Stimulated activated CD4-positive, alpha-beta T cell treated with anti-CD3 and anti-CD28 coated beads, Interleukin-4, amount 100 ng/mL, for 1 hour (primary cell): ENCODE measurements at regions not wholly inside any gene's neighbourhood (a gene's known extent, or its start where the extent isn't known, plus 50 kb on each side); places are given as distances from the start of the nearest gene placed in this dataset.

Experiments
- DNase-seq: peaks from one replicate; pipeline ENCODE4 v3.0.0-alpha.2; 2020

GRCh38 chr10:124240839-124241291, 147.5 kb upstream of the CHST15 start:
- no peak for DNase-seq

DNA sequence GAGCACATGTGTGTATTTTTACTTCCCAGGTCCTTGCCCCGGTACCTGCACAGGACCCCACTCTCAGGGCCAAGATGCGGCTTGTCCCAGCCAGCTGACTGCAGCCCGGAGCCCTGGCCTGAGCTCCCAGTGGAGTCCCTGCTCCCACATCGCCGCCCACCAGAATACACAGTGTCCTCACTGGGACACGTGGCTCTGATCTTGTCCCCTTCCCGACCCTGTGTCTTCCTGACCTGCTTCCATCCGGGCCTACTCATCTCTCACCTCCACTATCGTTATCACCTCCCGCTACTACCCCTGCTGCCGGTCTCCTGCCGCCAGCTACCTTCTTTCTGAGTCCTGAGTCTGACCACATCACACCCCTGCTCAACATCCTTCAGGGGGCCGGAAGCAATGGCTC, 146.3 kb upstream of the CHST15 start:
- DNase-seq: no peak

DNA sequence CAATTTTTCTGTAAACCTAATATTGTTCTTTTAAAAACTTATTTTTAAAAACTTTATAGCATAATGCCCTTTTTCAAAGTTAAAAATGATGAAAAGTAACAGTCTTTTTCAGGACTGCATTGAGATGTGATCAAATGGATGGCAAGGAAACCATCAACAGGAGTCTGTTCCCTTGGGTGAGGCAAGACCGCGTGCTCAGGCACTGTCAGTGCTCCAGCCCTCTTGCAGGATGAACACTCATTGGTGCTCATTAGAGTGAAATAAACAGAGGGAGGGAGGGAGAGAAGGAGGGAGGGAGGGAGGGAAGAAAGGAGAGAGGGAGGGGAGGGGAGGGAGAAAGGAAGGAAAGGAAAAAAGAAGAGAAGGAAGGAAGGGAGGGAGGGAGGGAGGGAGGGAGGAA, 145.7 kb upstream of the CHST15 start:
- DNase-seq: no peak

GRCh38 chr10:124238367-124238766, 145.0 kb upstream of the CHST15 start:
- no peak for DNase-seq

DNA sequence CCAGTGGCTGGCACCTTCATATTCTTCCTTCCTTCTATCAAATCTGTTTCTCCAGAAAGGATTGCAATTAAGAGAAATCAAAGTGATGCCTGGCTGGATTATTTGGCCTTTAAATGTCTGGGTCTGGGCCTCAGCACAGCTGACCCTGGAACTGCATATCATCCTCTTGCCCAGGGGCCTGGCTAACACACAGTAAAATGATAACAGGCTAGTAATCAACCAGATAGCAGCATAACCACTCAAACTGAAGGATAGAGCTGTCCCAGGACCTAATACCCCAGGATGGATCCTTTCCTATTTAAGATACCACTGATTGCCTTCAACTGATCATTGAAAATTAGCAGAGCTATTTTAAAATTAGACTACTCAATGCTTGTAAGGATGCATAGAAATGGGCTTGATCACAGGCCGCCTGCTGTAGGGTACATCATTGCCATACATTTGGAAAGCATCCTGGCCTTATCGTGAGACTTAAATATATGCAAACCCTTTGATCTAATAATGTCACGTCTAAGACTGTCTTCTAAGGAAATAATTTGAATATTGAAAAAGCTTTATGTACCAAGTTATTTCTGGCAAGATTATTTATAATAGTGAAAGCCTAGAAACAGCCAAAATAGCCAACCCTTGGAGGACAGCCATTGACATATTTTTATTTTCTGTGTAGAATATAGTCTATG, 144.0 kb upstream of the CHST15 start:
- no peak for DNase-seq

DNA sequence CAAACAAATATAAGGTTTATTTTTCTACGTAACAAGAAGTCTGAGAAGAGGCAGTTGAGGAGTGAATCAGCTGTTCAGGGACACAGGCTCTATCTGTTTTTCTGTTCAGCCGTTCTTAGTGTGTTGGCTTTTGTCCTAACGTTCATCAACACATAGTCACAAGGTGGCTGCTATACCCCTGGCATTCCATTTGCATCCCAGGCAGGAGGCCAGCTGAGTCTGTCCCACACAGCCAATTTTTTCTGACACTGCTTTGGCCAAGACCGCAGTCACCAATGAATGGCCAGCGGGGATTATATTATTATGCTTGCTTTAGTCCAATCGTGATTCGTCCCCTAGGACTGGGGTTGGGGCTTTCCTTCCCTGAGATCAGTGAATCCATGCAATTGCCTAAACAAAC, 143.4 kb upstream of the CHST15 start:
- DNase-seq: no peak

DNA sequence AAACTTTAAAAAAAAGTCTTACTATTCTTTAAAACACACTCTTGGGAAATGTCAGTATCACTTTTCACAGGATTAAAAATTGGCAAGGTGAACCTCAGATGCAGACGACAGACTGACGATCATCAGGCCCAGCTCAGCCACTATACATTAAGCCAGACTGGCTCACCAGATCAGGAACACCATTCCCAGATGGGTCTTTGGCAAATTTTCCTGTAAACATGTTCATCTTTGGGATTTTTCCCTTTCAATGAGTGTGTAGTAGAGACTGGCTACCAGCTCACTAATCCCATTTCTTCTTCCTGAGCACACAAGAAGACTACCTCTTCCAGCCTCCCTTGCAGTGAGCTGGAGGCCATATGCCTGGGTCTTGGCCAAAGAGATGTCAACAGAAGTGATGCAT, 142.7 kb upstream of the CHST15 start:
- DNase-seq: no peak

- DNase-seq: no peak
Observed at GRCh38 chr10:124235232-124235631, 141.8 kb upstream of the CHST15 start.

DNA sequence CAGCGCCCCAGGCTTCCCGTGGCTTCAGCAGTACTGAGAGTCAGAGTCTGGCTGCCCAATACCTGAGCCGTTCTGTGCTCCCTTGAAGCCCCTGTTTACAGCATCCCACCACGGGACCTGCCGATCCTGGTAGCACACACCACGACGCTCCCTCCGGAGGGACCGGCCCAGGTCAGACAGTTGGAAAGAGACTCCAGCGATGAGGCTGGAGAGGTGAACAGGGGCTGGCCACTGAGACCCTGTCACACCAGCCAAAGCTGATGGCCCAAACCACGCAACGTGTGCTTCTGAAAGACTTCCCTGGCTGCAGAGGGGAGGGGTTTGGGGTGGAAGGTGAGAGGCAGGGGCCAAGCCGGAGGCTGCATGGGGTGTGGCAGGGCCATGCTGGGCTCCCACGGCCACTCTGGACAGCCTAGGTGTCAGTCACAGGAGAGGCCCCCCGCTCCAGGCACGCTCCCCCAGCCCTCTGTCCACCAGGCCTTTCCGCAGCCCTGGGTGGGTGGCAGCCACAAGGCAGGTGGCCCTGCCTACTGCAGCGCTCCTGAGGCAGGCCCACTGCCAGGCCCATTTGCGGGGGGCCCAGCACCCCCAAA, 140.2 kb upstream of the CHST15 start:
- DNase-seq: no peak

DNA sequence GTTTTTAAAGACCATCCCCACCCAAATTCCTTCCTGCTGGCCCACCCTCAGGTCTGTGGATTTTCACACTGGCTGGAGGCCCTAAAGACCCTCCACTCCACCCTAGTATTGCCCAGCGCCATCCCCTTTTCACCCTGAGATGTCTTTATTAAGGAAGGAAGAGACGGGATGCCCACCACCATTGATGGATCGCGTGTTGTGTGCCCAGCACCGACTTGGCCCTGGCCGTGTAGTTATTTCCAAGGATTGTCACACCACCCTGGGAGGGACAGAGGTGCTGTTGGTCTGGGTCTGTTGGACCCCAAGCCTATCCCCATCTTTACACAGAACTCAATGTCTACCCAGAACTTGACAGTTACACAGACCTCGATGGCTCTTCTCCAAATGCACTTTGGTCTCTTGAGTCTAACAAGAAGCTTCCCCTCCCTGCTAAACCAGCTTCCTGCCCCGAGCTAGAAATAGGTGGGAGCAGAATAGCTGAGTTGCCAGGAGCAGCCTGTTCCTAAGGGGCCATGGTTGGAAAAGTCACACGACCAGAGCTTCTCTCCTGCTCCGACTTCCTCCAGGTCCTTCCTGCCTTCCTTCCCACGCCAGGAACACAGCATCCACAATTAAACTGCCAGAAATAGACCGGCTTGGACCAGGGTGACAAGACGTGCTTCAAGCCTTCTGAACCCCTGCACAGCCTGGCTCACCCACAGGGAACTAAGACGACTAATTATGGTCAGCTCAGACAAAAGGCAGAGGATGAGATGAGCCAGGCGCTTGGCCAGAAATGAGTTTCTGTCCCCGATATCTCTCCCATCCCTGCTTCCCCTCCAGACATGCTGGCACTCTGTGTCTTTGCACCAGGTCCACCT, 139.5 kb upstream of the CHST15 start:
- no peak for DNase-seq

- no peak for DNase-seq
Observed at GRCh38 chr10:124231168-124232155, 138.1 kb upstream of the CHST15 start.

DNA sequence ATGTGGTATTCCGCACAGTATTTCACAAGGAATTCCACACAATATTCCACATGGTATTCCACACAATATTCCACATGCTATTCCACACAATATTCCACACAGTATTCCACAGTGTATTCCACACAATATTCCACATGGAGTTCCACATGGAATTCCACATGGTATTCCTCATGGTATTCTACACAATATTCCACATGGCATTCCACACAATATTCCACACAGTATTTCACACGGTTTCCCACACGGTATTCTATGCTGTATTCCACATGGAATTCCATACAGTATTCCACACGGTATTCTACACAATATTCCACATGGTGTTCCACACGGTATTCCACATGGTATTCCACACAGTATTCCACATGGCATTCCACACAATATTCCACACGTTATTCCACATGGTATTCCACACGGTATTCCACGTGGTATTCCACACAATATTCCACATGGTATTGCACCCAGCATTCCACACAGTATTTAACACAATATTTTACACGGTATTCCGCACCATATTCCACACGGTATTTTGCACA, 137.3 kb upstream of the CHST15 start:
- no peak for DNase-seq

DNA sequence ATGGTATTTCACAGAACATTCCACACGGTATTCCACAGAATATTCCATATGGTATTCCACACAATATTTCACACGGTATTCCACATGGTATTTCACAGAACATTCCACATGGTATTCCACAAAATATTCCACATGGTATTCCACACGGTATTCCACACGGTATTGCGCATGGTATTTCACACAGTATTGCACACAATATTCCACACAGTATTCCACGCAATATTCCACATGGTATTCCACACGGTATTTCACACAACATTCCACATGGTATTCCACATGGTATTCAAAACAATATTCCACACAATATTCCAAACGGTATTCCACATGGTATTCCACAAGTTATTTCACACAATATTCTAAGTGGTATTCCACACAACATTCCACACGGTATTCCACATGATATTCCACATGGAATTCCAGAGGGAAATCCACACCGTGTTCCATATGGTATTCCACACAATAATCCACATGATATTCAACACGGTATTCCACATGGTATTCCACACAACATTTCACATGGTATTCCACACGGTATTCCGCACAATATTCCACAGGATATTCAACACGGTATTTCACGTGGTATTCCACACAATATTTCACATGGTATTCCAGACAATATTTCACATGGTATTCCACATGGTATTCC, 136.7 kb upstream of the CHST15 start:
- DNase-seq: no peak

DNA sequence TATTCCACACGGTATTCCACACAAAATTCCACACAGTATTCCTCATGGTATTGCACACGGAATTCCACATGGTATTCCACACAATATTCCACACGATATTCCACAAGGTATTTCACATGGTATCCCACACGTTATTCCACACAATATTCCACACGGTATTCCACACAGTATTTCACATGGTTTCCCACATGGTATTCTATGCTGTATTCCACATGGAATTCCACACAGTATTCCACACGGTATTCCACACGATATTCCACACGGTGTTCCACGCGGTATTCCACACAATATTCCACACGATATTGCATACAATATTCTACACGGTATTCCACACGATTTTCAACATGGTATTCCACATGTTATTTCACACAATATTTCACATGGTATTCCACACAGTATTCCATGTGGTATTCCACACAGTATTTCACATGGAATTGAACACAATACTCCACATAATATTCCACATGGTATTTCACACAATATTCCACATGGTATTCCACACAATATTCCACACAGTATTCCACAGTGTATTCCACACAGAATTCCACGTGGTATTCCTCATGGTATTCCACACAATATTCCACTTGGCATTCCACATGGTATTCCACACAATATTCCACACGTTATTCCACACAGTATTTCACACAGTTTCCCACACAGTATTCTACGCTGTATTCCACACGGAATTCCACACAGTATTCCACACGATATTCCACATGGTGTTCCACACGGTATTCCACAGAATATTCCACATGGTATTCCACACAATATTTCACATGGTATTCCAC, 136.0 kb upstream of the CHST15 start:
- no peak for DNase-seq

GRCh38 chr10:124228471-124228870, 135.1 kb upstream of the CHST15 start:
- no peak for DNase-seq

DNA sequence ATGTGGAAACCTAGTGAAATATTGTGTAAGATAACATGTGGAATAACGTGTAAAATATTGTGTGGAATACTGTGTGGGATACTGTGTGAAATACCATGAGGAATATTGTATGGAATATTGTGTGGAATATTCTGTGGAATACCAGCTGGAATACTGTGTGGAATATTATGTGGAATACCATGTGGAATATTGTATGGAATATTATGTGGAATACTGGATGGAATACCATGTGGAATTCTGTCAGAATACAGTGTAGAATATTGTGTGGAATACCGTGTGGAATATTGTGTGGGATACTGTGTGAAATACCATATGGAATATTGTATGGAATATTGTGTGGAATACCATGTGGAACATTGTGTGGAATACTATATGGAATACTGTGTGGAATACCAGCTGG, 134.6 kb upstream of the CHST15 start:
- DNase-seq: no peak

DNA sequence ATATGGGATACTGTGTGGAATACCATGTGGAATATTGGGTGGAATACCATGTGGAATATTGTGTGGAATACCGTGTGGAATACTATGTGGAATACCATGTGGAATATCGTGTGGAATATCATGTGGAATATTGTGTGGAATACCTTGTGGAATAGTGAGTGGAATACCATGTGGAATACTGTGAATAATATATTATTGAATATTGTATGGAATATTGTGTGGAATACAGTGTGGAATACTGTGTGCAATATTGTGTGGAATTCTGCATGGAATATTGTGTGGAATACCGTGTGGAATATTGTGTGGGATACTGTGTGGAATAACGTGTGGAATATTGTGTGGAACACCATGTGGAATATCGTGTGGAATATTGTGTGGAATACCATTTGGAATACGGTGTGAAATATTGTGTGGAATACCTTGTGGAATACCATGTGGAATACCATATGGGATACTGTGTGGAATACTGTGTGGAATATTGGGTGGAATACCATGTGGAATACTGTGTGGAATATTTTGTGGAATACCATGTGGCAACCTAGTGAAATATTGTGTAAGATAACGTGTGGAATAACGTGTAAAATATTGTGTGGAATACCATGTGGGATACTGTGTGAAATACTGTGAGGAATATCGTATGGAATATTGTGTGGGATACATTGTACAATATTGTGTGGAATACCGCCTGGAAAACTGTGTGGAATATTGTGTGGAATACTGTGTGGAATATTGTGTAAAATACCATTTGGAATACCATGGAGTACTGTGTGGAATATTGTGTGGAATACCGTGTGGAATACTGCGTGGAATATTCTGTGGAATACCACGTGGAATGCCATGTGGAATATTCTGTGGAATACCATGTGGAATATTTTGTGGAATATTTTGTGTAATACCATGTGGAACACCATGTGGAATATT, 133.9 kb upstream of the CHST15 start:
- DNase-seq: no peak

DNA sequence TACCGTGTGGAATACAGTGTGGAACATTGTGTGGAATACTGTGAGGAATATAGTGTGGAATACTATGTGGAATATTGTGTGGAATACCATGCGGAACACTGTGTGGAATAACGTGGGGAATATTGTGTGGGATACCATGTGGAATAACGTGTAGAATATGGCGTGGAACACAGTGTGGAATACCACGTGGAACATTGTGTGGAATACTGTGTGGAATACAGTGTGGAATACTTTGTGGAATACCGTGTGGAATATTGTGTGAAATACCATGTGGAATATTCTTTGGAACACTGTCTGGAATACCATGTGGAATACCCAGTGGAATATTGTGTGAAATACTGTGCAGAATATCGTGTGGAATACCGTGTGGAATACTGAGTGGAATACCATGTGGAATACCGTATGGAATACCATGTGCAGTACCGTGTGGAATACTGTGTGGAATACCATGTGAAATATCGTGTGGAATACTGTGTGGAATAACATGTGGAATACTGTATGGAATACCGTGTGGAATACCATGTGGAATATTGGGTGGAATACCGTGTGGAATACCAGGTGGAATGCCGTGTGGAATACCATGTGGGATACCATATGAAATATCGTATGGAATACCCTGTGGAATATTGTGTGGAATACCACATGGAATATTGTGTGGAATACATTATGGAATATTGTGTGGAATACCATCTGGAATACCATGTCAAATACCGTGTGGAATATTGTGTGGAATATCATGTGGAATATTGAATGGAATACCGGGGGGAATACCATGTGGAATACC, 133.1 kb upstream of the CHST15 start:
- no peak for DNase-seq
